Non-pigmented ciliary epithelial cell (primary cell): ENCODE measurements at regions not wholly inside any gene's neighbourhood (a gene's known extent, or its start where the extent isn't known, plus 50 kb on each side); places are given as distances from the start of the nearest gene placed in this dataset.

Experiments
- DNase-seq: peaks from one replicate; pipeline ENCODE4 v3.0.0-alpha.2; 2010; ENCODE audit warnings: low read depth

GRCh38 chr1:58430421-58431275 lies 115.9 kb downstream of the OMA1 start:
- DNase-seq: no peak

DNA sequence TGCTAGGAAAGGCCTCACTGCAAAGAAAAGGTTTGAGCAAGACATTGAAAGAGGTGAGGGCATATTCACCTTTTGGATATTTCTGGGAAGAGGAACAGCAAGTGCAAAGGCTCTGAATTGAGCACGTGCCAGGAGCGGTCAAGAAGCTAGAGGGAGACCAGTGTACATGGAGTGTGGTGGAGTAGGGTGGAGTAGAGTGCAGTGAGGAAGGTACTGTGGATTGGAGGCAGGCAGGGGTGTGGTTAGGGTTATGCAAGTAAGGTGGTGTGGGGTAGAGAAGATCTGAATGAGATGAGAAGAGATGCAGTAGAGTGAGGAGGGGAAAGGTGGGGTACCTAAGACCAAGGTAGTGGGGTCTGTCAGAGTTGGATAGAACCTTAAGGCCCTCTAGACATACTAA lies 119.6 kb downstream of the OMA1 start:
- DNase-seq: no peak

DNA sequence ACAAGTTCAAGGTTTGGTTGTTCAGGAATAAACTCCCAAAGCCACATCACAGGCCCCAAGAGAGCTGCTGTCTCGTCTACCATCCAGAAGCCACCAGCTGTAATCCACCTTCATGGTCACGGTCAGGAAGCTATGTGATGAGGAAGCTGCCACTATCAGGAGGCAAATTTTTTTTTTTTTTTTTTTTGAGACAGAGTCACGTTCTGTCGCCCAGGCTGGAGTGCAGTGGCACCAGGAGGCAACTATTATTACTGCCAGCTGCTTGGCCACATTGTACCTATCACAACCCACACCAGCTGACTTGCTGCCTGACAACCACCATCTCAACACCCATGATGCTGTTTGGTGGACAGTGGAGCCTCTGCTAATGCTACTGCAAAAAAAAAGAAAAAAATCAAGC lies 124.1 kb downstream of the OMA1 start:
- DNase-seq: no peak

DNA sequence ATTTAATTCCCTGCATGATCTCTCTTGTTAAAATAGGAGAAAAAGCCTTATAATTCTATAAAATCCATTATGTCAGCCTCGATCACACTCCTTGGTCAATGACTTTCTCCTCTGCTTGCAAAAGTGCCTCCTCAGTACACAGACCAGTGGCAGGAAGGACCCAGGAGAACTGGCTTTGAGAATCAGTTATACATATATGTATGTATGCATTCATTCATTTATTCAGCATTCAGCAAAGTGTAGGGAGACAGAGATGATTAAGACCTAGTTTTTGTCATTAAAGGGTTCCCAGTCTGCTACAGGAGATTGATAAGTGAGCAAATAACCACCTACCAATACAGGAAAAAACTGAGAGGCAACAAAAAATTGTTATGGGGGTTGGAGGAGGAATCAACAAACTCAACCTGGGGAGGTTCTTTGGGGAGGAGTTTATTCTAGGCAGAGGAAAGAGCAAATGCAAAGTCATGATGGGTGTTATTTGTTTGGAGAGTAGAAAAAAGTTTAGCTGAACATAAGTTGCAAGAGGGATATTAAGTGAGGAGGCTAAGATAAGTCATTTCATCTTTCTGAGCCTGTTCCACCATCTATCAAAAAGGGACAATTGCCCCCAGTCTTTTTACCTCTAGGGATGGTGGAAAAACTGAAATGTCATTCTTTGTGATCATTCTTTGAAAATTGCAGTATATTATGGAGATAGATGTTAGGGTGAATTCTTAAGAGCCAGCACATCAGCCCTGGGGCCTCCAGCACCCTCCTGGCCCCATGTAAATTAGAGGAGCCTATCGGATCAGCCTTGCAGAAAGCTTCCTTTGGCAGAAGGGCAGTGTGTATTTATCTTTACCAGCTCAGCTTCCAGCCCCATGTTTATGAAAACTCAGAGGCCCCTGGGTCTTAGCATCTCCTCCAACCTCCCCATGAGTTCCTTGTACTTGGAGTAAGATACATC lies 128.0 kb downstream of the OMA1 start:
- no peak for DNase-seq

GRCh38 chr1:58412071-58412580 lies 134.4 kb downstream of the OMA1 start:
- DNase-seq: peak; percentile 36

- DNase-seq: no peak
Observed at GRCh38 chr1:58409890-58410289, 136.6 kb downstream of the OMA1 start.

DNA sequence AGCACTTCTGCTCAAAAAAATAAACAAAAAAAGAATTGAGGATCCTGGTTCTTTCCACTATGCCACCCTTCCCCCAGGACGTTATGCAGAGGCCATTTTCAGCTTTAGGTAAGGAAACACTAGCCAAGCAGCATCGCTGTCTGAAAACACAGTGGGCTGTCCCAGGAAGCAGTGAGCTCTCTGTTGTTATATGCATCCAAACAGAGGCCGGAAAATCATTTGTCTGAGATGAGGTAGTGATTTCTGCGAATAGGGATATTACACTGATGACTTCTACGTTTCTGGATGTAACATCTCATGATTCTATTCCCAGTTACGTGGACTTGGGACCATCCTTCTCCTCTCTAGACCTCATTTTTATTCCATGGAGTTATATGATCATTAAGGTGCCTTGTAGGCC lies 137.2 kb downstream of the OMA1 start:
- DNase-seq: no peak

- DNase-seq: no peak
Observed at GRCh38 chr1:58406301-58407071, 140.0 kb downstream of the OMA1 start.

GRCh38 chr1:58405660-58406059 lies 140.9 kb downstream of the OMA1 start:
- DNase-seq: no peak

GRCh38 chr1:58403894-58404293 lies 142.6 kb downstream of the OMA1 start:
- DNase-seq: no peak

DNA sequence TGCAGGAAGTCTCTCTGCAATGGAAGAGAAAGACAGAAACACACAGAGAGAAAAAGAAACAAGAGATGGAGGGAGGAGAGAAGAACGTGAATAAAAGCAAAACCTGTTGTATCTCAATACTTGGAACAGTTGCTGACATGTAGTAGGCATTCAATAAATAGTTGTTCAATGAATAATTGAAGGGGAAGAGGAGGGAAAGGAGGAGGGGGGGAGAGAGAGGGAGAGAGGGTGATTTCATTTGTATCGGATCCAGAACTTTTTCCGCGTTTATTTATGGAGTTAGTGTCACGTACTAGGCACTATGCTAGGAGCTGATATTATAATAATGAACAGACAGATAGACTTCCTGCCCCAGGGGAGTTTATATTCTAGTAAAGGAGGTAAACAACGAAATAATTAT lies 144.1 kb downstream of the OMA1 start:
- no peak for DNase-seq

DNA sequence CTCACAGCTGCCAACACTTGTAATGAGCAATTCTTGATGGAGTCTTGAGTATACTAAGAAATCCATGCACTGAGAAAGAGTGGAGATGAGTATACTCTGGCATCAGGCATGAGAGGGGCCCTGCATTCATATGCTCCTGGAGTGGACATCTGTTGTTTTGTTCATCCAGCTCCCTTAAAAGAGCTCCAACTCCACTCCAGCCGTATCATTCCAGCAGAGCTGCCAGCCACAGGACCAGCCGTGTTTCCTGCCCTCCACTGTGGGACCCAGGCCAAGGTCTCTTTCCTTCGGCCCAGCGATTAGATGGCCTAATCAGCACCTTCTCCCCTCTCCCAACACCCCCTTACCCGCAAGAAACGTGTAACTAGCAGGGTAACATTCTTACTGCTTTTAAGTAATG lies 144.5 kb downstream of the OMA1 start:
- no peak for DNase-seq

GRCh38 chr1:58399176-58399575 lies 147.3 kb downstream of the OMA1 start:
- no peak for DNase-seq

DNA sequence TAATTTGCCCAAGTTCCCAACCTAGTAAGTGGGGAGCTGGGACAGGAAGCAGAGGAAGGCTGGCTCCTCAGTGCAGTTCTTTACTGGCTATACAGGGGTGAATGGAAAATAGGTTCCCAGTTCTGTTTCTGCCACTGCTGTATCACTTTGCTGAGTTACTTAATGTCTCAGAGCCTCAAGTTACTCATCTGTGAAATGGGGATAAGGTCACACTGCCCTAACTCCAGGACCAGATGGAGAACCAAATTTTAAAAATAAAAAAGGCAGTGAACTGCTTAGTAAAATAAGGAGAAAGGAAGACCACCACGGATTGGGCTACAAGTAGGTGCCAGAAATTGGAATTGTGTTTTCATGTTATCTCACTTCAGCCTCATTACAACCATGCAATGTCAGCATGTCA lies 147.8 kb downstream of the OMA1 start:
- no peak for DNase-seq

DNA sequence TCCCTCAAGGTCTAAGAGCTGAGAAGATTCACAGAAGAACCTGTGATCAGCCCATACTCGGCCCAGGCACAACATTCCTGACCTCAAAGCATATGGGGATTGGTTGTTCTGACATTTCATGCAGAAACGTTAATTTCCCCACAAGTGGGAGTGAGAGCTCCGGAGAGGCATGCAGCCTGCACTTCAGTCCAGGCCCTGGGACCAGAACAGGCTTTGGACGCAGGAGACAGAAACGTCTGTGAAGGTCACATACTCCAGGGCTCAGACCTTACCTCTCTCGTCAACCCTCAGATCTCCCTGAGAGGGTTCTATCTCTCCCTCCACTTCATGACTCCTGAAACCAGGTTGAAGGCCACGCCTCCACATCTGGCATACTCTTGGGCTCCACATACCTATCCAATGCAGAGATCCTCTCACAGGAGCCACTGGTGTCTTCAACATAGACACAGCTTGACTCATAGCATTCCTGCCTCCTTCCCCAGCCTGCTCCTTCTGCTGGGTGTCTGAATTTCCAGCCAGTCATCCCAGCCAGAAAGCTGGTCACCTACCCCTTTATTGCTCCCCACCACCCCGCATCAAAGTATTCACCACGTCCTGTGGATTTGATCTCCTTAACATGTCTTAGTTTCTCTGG lies 149.2 kb downstream of the OMA1 start:
- DNase-seq: peak; percentile 80

- DNase-seq: no peak
Observed at GRCh38 chr1:58396150-58396549, 150.4 kb downstream of the OMA1 start.

GRCh38 chr1:58395355-58395754 lies 151.2 kb downstream of the OMA1 start:
- DNase-seq: peak; percentile 76

- no peak for DNase-seq
Observed at GRCh38 chr1:58392083-58392482, 154.4 kb downstream of the OMA1 start.

GRCh38 chr1:58391514-58391913 lies 155.0 kb downstream of the OMA1 start:
- DNase-seq: no peak

DNA sequence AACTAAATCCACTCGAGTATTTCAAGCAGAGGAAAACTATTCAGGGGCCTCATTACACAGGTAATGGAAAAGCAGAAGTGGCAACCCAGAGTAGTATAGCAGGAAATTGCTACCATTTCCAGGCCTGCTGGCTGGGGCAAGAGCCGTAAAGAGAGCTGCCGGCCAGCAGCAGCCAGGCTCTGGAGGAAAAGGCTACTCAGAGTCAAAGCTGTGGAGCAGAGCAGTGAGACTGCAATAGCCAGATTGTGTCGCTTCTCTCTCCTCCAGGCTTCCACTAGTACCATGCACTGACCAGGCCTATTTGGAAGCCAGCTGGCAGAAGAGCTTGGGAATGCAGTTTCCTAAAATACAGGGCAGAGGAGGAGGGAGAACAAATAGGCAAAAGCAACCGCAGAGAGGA lies 155.5 kb downstream of the OMA1 start:
- DNase-seq: no peak

DNA sequence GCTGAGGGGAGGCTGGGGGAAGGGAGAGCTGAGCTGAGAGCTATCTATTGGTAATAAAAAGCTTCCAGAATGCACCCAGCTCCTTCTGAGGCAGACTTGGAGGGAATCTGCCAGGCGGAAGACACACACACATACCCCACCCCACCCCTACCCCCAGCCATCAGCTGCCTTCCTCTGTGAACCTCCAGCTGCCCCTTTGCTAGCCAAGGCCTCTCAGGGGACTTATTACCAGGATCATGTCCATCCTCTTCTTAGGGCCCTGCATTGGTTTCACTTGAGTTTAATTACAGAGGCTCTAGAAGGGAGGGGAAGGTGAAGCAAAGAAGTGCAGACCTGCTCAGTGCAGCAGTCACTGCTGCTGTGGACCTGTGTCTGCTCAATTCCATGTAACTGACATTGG lies 156.4 kb downstream of the OMA1 start:
- DNase-seq: no peak

GRCh38 chr1:58380345-58380744 lies 166.2 kb downstream of the OMA1 start:
- DNase-seq: no peak
